ENCODE measurements at regions not wholly inside any gene's neighbourhood (a gene's known extent, or its start where the extent isn't known, plus 50 kb on each side); places are given as distances from the start of the nearest gene placed in this dataset.
"Not testable (repeated sequence)": the region's sequence is repeated elsewhere in the genome, so short reads cannot be mapped to it uniquely, and the experiment has no call there.

GRCh38 chrX:129086802-129087201 is 436.5 kb downstream of the SMARCA1 start:
- no peak for DNase-seq (ENCODE audit: low spot score)

- DNase-seq (ENCODE audit: low spot score), result not testable (repeated sequence)
These were observed 439.0 kb downstream of the SMARCA1 start for GRCh38 chrX:129084291-129084690.

- DNase-seq (ENCODE audit: low spot score), result no peak
These were observed 445.7 kb downstream of the SMARCA1 start for GRCh38 chrX:129077424-129078170.

- no peak for DNase-seq (ENCODE audit: low spot score)
These were observed 451.9 kb downstream of the SMARCA1 start for GRCh38 chrX:129071390-129071789.

GRCh38 chrX:129065895-129066294 is 457.4 kb downstream of the SMARCA1 start:
- no peak for DNase-seq (ENCODE audit: low spot score)

GRCh38 chrX:129058405-129058804 is 464.9 kb downstream of the SMARCA1 start:
- no peak for DNase-seq (ENCODE audit: low spot score)

- no peak for DNase-seq (ENCODE audit: low spot score)
These were observed 480.2 kb downstream of the SMARCA1 start for GRCh38 chrX:129043138-129043537.

- no peak for DNase-seq (ENCODE audit: low spot score)
These were observed 482.0 kb downstream of the SMARCA1 start for GRCh38 chrX:129041319-129041718.

GRCh38 chrX:129040124-129040523 is 483.2 kb downstream of the SMARCA1 start:
- DNase-seq (ENCODE audit: low spot score), result no peak

GRCh38 chrX:129039176-129039575 is 484.1 kb downstream of the SMARCA1 start:
- DNase-seq (ENCODE audit: low spot score), result no peak

- no peak for DNase-seq (ENCODE audit: low spot score)
These were observed 485.9 kb downstream of the SMARCA1 start for GRCh38 chrX:129037389-129037788.

- no peak for DNase-seq (ENCODE audit: low spot score)
These were observed 488.1 kb downstream of the SMARCA1 start for GRCh38 chrX:129035180-129035579.

- no peak for DNase-seq (ENCODE audit: low spot score)
These were observed 489.1 kb downstream of the SMARCA1 start for GRCh38 chrX:129034196-129034595.

- DNase-seq (ENCODE audit: low spot score), result no peak
These were observed 497.1 kb downstream of the SMARCA1 start for GRCh38 chrX:129026202-129026601.

GRCh38 chrX:129025376-129025775 is 497.9 kb downstream of the SMARCA1 start:
- DNase-seq (ENCODE audit: low spot score), result no peak

- DNase-seq (ENCODE audit: low spot score), result no peak
These were observed 503.9 kb downstream of the SMARCA1 start for GRCh38 chrX:129019412-129019811.

GRCh38 chrX:129015381-129015780 is 507.9 kb downstream of the SMARCA1 start:
- DNase-seq (ENCODE audit: low spot score), result no peak

- DNase-seq (ENCODE audit: low spot score), result no peak
These were observed 509.7 kb downstream of the SMARCA1 start for GRCh38 chrX:129013574-129013973.

GRCh38 chrX:129007631-129008030 is 515.7 kb downstream of the SMARCA1 start:
- no peak for DNase-seq (ENCODE audit: low spot score)

- no peak for DNase-seq (ENCODE audit: low spot score)
These were observed 516.8 kb downstream of the SMARCA1 start for GRCh38 chrX:129006491-129006890.

GRCh38 chrX:129000797-129001196 is 522.5 kb downstream of the SMARCA1 start:
- DNase-seq (ENCODE audit: low spot score), result no peak

GRCh38 chrX:129000018-129000417 is 523.3 kb downstream of the SMARCA1 start:
- no peak for DNase-seq (ENCODE audit: low spot score)
